GM21381 (cell line): ENCODE measurements at regions not wholly inside any gene's neighbourhood (a gene's known extent, or its start where the extent isn't known, plus 50 kb on each side); places are given as distances from the start of the nearest gene placed in this dataset.

Source experiments
- ATAC-seq: cut with Tn5 transposase; IDR thresholded peaks from one replicate; pipeline ENCODE4 v1.9.1; 2021; ENCODE audit warnings: mild to moderate bottlenecking, moderate library complexity; ENCODE audit not compliant: unreplicated experiment

DNA sequence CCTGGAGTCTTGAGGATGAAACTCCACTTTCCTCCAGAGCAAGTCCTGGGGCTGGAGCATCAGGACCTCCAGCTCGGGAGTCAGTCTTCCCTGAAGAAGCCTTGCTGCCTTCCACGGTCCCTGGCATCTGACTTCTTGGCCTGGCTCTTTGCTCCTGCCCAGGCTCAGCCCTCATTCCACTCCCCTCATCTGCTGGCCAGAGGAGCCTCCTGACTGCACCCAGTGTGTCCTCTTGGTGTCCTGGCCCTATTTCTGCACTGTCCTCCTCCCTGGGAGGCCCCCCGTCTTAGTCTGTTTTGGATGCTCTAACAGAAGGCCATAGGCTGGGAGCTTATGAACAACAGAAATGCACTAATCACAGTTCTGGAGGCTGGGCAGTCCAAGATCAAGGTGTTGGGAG, 231.5 kb downstream of the LOXHD1 start:
- ATAC-seq: no peak

DNA sequence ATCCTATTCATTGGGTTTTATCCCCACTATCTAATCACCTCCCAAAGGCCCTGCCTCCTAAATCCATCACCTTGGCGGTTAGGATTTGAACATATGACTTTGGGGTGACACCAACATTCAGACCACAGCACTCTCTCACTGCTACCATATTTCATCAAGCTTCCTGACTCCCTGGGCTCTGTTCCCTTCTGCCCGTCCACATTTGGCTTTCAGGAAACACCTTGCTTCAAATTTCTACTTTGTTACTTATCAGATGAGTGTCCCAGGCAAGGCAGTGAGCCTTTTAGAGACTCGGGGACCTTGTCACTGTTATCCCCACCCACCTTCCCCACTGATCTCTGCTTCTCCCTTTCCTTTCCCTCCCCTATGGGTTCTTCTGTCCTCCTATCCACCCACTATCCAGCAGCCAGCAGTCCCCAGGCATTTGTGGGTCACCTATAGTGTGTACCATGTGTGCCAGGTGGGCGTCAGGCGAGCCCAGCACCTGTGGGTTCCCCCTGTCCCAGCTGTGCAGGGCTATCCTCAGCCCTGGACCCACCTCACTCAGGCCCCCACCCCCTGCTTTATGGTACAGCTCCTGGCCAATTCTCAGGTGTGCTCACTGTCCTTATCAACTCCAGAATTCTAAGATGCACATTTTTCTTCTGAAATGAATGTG, 230.9 kb downstream of the LOXHD1 start:
- no peak for ATAC-seq

- ATAC-seq: no peak
Observed at GRCh38 chr18:46426679-46427047, 230.4 kb downstream of the LOXHD1 start.
